C4-2B (cell line): ENCODE measurements at regions not wholly inside any gene's neighbourhood (a gene's known extent, or its start where the extent isn't known, plus 50 kb on each side); places are given as distances from the start of the nearest gene placed in this dataset.

Experiments used
- CTCF ChIP-seq: fragments of 450-650 bp; conservative IDR thresholded peaks from 2 replicates; pipeline ENCODE4 v1.5.1; 2017; ENCODE audit warnings: mild to moderate bottlenecking
- ZFX ChIP-seq: fragments of 450-650 bp; IDR thresholded peaks from 2 replicates; pipeline ENCODE4 v1.6.1; 2017

GRCh38 chr7:25569765-25570164 lies 341.5 kb upstream of the NPVF start:
- TF ChIP-seq CTCF: no peak
- TF ChIP-seq ZFX: no peak
